HG02970 (cell line): ENCODE measurements at regions not wholly inside any gene's neighbourhood (a gene's known extent, or its start where the extent isn't known, plus 50 kb on each side); places are given as distances from the start of the nearest gene placed in this dataset.
A peak's percentile ranks its signal among the peaks of the same experiment; 100 is the strongest.
"Not testable (repeated sequence)": the region's sequence is repeated elsewhere in the genome, so short reads cannot be mapped to it uniquely, and the experiment has no call there.

ENCODE experiments used
- ATAC-seq: cut with Tn5 transposase; IDR thresholded peaks from one replicate; pipeline ENCODE4 v1.9.1; 2021; ENCODE audit warnings: mild to moderate bottlenecking, moderate library complexity, moderate number of reproducible peaks; ENCODE audit not compliant: unreplicated experiment, low FRiP score

DNA sequence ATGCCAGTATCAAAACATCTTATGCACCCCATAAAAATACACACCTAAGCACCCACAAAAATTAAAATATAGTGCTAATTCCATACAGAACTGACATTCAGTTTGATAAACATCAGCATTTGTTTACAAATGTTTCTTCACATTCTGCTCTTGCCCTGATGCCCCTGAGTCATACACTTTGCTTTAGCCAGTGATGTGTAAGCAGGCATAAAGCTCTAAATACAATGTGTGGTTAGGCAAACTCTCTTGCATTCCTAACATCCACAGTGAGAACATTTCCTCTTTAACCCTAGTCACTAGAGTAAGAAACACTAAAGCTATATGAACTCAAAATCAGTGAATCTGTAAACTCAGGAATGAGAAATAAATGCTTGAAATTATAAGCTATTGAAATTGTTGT is 1060.7 kb downstream of the FAM181B start:
- ATAC-seq, result no peak

DNA sequence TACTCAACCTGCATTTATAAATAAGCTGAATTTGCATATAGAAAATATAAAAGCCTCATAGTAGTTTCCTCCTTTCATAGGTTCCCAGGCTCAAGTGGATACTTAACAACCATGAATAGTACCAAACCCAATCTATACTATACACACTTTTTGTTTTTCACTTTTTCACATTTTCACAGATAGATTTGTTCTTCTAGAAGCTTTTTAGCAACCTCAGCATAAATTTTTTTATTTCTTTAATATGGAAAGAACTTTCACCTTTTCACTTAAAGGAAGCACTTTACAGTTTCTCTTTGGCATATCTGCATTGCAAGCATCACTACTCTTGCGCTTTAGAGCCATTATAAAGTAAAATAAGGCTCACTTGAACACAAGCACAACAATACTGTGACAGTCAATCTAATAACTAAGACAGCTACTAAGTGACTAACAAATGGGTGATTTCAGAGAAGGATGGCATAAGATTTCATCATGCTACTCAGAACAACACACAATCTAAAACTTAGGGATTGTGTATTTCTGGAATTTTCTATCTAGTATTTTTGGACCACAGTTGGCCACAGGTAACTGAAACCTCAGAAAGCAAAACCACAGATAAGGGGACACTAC is 1063.6 kb downstream of the FAM181B start:
- no peak for ATAC-seq

DNA sequence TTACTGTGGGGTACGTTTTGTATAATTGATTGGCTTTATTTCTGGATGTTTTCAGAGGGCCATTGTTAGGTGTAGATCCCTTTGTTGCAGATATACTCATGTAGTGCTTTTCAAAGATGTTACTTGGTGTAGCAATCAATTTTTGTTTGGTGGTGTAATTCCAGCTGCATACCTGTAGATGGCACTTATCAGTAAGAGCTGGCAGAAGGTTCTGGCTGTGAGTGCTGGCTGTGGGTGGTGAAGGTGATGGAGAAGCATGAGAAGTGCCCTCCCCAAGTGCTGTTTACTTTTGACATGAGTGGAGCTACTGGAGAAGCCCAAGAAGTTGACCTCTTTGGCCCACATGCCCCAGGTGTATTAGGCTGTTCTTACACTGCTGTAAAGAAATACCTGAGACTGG is 1074.9 kb downstream of the FAM181B start:
- ATAC-seq, result peak; percentile 56

DNA sequence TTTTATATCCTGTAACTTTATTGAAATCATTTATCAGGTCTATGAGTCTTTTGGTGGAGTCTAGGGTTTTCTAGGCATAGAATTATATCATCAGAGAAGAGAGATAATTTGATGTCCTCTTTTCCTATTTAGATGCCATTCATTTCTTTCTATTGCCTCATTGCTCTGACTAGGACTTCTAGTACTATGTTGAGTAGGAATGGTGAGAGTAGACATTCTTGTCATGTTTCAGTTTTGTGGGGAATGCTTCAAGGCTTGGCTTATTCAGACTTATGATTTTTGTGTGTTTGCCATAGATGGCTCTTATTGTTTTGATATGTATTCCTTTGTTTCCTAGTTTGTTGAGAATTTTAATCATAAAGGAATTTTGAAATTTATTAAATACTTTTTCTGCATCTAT is 1078.3 kb downstream of the FAM181B start:
- no peak for ATAC-seq

DNA sequence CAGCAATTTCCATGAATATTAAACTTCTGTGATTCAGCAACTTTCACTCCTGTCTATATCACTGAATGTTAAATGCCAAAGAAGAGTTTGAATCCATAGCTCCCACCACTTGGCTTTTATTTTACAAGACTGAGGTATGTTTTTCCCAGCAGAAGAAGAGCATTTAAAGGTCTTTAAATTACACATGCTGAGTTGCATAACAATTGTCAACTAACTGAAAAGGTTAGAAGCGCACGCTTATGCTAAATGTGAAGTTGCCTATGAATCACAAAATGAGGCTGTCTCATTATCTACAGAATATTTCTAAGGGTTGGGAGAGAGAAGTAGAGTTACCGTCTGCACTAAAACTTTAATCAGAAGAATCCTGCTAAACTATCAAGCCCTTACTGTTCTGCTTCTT is 1086.3 kb downstream of the FAM181B start:
- no peak for ATAC-seq

DNA sequence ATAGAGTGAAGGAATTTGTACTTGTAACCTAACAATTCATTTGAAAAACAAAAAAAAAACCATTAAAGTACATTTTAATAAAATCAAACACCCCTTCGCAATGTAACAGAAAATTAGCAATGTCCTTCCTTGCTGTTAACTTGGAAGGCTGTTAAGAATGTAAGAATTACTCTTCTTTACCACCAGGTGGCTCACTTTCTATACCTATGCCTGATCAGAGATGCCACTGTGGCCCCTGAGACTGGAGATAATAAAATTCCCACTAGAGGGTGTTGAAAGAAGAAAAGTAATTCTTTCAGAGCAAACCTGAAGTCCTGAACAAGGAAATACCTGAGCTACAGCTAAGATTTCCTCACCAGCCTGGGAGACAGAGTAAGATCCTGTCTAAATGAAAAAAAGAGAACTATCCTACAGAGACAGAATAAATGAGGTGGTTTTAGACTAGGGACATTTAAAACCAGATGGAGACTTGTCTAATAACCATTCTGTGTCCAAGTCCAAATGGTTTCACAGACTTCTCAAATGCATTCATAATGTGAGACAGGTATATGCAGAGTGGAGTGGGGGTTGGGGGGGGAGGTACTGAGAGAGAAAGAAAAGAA is 1089.3 kb downstream of the FAM181B start:
- peak; percentile 91 for ATAC-seq

GRCh38 chr11:81634483-81634882 is 1099.2 kb downstream of the FAM181B start:
- no peak for ATAC-seq

- ATAC-seq, result no peak
Observed at GRCh38 chr11:81602508-81602907, 1131.2 kb downstream of the FAM181B start.

GRCh38 chr11:81596704-81597103 is 1137.0 kb downstream of the FAM181B start:
- no peak for ATAC-seq

DNA sequence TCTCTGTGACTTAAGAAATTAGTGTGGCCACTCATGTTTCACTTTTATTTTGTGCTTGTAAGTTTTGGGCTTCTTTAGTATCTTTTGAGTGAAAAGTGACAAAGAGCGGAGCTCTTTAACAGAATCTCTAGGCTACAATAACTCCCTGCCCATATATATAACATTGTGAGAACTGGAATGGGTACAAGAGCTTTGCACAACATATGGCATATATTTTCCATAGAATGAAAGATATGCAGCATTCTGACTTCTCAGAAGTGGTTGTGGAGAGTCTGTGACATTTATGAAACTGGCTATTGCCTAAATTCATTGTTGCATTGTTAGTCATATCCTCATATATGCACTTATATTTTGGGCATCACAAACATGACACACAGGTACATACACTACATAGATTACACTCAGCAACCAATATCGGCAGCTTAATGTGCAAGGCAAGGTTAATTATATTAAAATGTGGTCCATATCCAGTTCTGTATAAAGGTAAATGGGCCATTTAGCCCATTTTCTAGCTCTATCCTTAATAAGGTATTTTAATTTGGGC is 1148.2 kb downstream of the FAM181B start:
- no peak for ATAC-seq

GRCh38 chr11:81579339-81579738 is 1154.3 kb downstream of the FAM181B start:
- ATAC-seq, result no peak

DNA sequence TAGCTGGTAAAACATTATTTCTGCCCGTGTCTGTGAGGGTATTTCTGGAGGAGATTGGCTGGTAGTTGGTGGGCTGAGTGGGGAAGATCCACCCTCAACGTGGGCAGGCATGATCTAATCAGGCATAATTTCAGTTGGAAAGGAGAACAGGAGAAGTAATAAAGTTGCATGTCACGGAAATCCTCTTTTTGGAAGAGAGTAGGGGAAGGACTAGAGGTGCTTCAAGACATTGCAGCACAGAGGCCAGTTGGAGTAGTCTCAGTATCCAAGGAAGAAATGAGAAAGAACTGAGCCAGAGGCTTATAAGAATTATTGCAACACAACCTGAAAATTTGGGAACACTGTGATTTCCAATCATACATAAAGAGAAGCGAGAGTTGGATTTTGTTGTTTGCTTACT is 1155.1 kb downstream of the FAM181B start:
- no peak for ATAC-seq

DNA sequence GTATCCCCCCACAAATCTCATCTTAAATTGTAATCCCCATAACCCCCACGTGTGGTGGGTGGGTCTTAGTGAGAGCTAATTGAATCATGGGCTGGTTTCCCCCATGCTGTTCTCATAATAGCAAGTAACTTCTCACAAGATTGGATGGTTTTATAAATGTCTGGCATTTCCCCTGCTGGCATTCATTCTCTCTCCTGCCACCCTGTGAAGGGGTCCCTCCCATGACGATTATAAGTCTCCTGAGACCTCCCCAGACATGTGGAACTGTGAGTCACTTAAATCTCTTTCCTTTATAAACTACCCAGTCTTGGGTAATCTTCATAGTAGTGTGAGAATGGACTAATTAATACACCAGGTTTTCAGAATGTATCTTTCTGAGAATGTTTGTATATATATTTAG is 1159.4 kb downstream of the FAM181B start:
- ATAC-seq, result no peak

DNA sequence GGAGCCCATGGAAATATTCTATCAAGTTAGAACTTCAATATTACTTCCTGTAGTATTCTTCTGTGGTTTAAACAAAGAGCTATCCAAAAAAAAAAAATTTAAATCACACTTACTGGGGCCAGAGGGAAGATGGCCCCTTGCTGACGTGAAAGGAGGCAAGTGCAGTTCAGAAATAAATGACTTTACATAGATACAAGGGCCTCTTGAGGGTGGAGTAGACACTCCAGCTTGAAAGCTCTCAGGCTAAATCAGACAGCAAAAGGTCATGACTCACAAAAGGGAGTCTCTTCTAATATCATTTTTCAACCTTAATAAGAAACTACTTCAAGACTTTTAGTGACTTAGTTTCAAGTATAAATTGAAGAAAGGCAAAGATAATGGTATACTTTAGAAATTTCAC is 1160.3 kb downstream of the FAM181B start:
- no peak for ATAC-seq

DNA sequence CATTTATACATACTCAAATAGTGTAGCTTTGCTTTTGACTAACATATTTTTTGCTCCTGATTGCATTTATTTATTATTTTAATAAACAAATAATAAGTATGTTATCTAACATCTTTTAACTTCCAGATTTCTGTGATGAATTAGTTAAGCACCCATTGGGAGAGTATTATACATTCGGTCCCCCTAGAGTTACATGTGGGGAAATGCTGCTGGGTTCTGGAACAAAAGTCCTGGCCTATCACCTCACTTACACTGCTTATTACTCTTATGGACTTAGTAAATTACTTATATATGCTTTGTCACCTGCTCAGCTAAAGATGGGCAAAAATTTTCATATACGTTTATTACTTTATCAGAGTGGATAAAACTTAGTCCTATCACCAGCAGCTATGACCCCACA is 1163.0 kb downstream of the FAM181B start:
- ATAC-seq, result no peak

DNA sequence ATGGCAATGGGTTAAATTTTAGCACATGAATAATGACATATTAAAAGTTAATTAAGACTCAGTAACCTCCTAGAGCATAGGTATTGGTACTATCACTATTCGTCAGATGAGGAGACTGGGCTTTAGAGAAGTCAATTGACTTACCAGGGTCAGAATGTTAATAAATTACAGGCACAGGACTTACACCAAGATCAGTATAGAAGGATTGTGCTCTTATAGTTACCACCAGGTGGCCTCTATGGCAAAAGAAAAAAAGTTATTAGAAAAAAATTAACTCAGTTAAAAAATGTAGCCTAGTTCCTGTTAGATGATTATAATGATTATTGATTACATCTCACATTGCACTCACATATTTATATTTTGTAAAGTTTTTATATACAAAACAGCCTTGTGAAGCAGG is 1163.7 kb downstream of the FAM181B start:
- no peak for ATAC-seq

- no peak for ATAC-seq
Observed at GRCh38 chr11:81568918-81569317, 1164.7 kb downstream of the FAM181B start.

DNA sequence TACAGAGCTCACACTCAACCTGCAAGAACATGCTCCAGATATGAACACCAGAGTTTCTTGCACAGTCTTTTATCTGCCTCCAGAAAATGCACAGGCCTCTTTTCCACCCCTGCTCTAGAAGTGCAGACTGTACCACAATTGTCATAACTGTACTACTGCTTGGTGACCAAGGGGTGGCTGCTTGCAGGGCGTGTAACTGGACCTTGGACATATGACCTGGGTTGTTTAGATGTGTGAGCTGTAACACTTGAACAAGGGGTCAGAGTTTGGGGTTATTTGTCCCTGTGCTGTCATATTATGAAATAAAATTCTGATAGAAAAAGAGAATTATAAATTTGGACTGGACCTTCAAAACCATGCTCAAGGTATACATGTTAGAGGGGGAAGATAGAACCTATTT is 1185.5 kb downstream of the FAM181B start:
- ATAC-seq, result no peak

DNA sequence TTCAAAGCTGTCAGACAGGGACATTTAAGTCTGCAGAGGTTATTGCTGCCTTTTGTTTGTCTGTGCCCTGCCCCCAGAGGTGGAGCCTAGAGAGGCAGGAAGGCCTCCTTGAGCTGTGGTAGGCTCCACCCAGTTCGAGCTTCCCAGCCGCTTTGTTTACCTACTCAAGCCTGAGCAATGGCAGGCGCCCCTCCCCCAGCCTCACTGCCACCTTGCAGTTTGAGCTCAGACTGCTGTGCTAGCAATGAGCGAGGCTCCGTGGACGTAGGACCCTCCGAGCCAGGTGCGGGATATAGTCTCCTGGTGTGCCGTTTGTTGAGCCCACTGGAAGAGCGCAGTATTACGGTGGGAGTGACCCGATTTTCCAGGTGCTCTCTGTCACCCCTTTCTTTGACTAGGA is 1193.9 kb downstream of the FAM181B start:
- not testable (repeated sequence) for ATAC-seq

DNA sequence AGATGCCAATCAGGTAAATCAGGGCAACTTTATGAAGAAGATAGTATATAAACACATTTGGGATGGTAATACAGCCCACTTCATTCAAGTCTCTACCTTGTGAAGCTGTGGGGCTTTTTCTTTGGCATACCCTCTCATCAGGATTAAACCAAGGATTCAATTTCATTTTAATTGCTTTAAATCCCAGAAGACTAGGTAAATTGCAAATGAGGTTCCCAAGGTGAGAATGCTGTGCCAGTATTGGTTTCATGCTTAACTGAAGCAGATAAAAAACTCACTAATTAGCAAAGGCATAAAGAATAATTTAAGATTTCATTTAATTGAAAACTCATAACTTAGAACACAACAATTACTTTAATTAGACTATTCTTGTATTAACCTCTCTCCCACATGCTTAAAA is 1218.1 kb downstream of the FAM181B start:
- no peak for ATAC-seq

DNA sequence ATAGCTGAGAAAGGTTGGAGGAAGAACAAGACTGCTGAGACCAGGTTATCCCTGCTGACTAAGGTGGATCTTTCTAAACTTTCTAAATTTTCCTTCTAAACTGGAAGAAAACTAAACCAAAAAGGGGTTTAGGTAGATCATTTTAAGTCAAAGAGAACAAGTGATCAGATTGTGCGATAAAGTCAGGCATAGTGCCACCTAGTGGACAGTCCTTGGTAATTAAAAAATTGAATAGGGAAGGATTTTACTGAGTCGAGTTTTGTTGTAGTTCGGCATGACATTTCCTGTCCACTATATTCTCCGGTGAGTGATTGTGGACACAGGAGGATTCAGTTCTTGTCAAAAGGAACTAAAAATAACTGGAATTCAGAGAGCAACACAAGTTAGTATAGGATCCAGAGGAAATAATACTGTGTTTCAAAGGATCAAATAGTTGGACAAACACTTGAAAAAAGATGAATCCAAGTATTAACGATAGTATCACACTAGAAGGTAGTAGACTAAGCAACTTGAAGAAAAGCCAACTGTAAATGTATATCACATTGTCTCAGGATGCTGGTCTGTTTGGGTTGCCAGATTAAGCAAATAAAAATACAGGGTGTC is 1236.4 kb downstream of the FAM181B start:
- no peak for ATAC-seq

DNA sequence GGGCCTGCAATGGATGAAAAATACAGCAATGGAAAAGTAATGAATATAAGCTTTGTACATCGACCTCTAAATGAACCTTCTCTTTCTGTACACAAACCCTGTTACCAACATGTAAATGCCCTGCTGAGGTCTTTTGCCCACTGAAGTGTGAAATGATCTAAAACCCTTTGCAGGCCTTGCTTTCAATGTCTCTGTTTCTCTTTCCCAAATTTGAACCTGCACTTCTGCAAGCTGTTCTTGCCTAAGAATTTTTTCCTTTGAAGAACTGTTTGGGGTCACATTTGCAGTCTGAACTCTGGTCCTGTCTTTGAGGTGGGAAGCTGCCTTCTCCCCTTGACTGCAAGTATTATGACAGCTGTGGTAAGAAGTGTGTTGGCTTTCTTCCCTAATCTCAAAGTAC is 1237.1 kb downstream of the FAM181B start:
- ATAC-seq, result no peak
